Epidermal melanocyte (primary cell): ENCODE measurements at regions not wholly inside any gene's neighbourhood (a gene's known extent, or its start where the extent isn't known, plus 50 kb on each side); places are given as distances from the start of the nearest gene placed in this dataset.

ENCODE experiments used
- DNase-seq: peaks from one replicate; pipeline ENCODE4 v3.0.0; 2011; ENCODE audit warnings: low spot score; ENCODE audit not compliant: insufficient read length

DNA sequence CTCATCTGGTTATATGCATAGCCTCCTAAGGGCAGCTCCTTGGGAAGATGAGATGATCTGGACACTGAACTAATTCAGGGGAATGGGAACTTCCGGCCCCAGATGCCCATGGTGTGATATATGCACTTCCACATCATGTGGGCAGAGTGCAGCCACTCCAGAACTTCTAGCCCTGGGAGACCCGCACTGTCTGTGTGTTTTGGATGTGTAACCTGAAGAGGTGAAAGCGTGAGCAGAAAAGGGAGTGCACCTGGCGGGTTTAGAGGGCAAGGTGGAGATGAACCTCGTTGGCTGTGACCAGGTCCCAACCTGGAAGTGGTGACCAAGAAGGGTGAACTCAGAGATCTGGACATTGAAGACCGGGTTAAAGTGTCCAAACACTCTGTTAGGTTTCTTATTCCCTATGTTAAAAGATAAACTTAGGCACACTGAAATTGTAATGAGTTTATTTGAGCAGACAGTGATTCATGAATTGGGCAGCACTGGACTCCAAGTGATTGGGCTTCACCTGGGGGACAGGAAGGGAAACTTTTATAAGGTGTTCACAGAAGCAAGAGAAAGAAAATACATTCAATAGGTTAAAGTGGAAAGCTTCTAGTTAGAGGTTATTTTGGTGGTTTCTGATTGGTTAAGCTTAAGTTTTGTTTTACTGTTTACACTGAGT is 296.2 kb upstream of the SKOR2 start:
- DNase-seq: no peak

DNA sequence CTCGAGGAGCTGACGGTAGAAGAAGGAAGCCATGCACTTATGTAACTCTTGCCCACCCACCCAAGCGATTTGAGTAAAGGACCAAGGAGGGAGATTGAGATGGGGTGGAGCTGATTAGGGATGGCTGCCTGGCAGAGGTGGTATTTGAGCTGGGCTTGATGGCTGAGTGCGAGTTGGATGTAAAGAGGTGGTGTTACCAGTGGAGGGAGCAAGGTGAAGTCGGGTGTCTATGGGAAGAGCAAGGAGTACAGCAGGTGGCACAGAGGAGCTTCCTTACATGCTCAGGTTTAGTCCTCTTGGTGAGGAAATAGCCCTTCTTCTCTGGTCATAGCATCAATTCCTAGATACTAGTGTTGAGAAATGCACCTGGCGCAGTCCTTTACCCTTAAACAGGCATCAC is 294.2 kb upstream of the SKOR2 start:
- no peak for DNase-seq

DNA sequence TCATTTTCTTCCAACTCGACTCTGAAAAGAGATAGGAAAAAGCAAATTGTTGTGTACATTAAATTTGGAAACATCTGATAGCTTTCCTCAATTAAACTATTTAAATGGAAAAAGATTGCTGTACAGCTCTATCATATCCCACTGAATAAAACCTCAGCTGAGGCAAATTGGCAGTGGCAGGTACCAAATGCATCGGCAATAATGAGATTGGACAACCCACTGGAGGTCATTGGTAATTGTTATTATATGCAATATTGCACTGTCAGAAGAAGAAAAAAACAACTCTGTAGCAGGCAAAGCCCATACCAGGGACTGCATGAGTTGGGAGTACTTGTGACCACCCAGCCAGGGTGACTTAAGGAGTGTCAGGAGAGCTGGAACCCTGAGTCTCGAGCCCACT is 291.6 kb upstream of the SKOR2 start:
- DNase-seq: no peak

DNA sequence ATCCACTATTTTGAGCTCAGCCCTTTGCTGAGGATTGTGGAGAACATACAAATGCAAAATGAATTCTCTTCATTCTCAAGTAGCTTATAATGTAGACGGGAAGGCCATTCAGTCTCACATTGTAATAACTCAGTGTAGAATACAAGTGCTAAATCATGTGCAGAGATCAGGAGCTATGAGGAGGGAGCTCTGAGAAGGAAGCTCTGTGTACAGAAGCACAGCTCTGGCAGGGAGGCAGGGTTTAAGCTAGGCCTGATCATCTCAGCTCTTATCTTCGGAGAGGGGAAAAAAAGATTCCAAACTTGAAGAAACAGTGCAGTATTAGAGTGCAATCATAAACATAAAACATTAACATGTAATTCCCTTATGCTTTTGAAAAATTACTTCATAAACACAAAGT is 291.1 kb upstream of the SKOR2 start:
- DNase-seq: no peak

DNA sequence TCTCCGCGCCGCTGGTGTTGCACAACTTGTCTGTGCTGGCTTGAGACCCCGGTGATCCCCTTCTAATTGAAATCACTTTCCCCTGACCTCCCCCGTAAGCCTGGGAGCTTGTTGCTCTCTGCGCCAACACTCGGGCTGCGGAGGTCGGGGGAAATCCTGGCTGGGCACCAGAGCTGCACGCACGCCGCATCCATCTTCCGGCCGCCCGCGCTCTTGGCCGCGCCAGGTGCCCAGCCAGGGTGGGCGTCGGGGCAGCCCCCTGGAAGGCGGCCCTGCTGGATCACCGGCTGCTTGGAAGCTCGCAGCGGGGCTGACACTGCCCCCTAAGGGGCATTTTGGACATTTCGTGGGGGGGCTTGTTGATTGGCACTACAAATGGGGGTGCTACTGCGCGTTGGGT is 280.3 kb upstream of the SKOR2 start:
- no peak for DNase-seq

DNA sequence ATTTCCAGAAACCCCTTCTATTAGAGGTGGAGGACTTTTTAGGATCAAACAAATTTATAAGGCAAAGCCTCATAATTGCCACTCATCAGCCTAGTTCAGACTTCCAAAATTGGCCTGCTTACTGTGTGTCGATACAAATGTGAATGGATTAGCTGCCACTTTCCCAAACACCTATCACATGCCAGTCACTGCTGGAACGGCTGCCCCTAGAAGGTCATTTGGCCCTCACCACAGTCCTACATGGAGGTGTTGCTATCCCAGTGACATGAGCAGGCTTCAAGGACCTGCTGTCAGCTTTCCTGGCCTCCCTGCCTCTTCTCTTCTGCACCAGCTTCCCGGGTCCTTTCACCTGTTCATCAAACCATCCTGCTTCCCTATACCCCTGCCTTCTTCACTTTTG is 279.2 kb upstream of the SKOR2 start:
- no peak for DNase-seq

DNA sequence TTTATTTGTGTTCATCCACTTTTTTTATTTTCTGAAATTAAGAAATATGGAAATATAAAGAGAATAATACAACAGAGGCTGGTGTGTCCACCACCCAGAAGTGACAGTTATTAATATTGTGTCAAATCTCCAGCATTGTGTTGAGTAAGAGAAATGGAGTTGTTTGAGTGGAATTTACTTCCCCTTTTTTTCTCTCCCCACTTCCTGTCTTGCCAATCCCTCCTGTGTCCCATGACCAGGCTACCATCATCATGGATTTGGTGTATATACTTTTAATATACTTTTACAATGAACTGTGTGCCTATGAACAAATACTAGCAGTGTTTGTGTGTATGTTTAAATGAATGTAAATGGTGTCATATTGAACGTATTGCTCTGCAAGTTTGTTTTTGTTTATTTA is 276.9 kb upstream of the SKOR2 start:
- DNase-seq: no peak

DNA sequence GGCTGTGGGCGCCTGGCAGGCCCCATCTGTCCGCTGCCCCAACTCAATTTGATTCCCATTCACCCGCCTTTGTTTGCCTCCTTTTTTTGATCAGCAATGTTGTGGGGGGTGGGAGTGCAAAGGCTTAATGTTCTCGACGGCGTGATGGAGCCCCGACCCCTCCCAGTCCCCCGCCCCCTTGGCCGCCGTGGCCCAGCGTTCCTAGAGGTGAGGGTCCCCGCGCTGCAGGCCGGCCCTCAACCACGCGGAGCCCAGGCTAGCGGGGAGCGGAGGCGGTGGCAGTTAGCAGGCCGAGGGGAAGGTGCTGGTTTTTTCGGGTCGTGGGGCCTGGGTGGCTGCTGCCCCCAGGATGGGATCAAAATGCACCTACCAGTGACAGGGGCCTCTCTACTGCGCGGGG is 274.7 kb upstream of the SKOR2 start:
- DNase-seq: no peak

DNA sequence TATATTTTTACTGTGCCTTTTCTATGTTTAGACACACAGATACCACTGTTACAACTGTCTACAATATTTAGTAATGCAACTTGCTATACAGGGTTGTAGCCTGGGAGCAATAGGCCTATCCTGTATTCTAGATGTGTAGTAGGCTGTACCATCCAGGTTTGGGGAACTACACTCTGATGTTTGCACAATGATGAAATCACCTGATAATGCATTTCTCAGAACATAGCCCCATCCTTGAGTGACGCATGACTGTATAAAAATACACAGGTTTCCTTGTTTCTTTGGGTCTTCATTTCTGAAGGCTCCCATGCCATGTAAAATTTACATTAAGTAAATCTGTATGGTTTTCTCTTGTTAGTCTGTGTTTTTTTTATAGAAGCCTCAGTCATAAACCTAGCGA is 270.9 kb upstream of the SKOR2 start:
- DNase-seq: no peak

DNA sequence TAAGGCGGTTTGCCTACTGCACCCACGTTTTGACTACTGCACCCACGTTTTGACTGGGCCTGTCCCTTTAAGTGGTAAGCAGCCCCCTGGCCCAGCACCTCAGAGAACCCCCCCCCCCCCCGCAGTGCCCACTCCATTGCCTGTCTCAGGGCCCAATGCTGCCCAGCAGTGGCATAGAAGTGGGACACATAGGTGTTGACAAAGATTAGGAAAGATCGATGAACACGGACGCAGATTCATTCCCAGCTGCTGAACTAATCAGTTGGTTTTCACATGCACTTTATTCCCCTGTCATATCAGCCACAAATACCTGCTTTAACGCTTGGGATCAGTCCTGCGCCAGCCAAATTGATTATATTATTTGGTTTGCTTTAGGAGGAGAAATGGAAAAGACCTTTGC is 268.8 kb upstream of the SKOR2 start:
- DNase-seq: no peak

DNA sequence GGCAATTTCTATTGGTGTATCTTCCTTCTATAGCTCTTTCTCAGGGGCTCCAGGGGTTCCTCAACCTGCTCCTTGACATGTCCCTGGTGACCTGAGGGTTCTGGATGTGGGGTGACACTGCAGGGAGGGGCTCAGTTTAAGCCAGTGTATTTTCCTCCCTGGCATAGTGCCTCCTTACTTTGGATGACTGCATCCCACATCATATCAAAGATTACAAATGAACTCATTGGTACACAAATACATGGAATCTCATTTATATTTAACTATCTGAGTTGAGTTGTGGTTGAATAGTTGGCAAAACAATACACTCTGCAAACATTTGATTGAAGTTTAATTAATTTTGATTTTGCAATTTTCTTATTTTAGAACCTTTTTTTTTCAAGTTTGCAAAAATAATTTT is 268.2 kb upstream of the SKOR2 start:
- DNase-seq: no peak

DNA sequence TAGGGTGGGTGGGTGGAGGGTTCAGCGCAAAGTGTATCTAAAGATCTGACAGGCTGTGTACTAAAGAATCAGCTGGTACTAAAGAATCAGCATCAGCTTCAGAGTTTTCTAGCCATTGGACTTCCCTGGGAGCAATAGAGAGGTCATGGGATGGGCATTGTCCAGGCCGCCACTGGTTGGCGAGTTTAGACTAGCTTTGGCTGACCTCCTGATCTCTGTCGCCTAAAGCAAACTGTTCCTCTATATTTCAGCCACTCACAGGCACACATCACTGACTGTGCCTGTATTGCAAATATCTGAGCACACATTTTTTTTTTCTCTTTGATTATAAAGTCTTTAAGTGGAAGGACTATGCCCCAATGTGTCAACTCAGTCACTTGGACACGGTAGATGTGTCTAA is 267.8 kb upstream of the SKOR2 start:
- DNase-seq: no peak

DNA sequence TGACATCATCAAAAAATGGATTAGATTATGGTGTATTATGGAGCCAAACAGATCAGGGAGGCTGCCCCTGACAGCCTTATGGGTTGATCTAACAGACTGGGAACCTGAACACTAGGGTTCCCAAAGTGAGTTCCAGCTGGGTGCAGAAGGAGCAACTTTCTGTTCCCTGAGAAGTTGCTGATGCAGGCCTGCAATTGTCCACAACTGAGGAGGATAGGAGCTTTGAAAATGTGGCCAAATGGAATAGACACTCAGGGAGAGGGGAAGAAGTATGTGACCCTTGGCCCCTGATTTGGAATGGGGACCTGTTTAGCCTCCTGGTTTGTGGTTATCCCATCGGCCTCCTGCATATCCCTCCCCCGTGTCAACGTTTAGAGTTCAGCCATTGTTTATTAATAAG is 262.2 kb upstream of the SKOR2 start:
- DNase-seq: no peak

DNA sequence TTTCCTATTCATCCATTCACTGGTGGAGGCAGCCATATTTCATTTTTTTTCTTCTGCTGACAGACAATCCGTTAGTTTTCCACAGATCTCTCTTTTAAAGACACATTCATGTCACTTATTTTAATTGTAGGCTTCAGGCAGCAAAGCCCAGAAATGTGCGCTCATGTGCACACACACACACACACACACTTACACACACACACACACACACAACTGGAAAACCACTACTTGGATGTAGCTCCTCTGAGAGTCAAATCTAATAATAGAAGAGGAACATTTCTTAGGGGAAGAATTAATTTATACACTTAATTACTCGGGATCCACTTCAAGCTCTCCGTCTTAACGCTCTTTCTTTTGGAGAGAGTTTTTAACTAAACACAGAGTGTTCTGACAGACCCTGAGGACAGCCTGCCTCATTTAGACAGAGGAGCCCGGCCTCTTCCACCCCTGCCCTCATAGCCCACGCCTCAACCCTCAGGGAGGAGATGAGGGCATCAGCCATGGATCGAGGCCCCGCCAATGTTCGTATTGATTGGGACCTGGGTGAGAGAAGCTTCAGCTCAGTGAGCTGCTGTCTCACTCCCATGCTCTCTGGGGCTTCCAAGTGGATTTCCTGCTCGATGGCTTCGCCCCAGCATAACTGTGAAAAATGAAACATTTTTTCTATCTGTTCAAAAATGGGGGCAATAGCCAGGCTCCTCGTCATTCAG is 261.4 kb upstream of the SKOR2 start:
- no peak for DNase-seq

DNA sequence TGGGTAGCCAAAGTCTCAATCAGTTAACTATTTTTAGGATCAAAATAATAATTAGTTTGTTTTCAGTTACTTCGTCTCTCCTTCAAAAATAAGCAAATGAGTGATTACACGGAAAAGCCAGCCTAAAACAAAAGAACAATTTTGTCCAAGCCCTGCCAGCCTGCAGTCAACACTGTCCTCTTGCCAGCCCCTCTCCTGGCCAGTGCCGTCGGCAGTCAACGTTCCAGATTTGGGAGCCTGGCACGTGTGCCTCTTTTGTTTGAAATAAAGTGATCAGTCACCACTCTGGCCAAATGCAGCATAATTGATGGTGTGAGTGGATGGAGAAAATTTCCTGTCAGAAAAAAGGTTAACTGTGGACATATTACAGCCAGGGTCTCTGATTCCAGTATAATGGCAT is 260.6 kb upstream of the SKOR2 start:
- no peak for DNase-seq

DNA sequence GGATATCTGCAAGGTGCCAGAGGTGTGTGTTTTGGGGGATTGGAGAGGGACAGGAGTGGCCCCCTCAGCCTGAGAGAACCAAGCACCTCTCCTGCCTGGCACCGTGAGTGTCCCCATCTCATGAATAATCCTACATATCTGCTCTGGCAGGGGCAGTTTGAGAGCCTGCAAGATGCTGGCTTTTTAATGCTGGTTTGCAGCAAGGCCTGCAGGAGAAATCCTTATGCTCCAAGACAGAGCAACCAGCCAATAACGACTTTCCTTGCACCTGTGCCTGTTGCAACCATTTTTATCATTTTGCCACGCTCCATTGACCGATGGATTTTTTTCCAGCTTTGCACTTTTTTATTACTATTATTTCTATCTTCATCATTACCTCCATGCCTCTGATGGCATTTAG is 259.4 kb upstream of the SKOR2 start:
- no peak for DNase-seq

DNA sequence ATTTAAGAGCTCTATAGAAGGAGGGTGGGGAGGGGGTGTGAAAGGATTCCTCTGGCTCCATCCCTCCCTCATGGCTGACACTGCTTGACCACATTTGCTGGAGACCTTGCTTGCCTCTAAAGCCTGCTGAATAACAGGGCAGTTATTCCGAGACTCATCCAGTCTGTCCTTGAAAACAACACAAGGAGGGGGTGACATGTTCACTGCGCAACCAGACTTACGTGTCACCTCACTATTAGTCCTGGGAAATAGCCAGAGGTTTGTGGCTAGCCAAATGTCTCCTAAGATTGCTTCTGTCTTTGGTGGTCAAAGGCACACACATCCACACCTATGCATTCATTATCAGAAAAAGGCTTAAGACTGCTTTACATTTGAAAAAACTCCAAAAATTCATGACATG is 256.2 kb upstream of the SKOR2 start:
- no peak for DNase-seq

DNA sequence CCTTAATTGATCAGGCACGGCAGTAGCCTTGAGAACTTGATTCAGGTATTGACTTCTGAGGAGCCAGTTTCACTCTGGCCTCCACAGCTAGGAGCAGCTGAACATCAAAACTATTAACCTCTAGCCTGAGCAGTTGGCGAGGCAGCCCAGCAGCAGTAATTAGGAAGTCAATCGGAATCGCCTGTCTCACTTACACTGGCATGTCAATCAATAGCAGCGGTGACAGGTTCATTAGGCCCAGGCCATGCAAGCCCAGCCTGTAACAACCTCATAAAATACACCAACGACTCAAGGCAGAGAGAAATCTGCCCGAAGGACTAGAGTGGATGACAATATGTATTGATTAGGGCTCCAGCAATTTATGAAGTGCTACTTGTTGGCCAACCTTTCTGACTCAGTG is 255.4 kb upstream of the SKOR2 start:
- DNase-seq: no peak

DNA sequence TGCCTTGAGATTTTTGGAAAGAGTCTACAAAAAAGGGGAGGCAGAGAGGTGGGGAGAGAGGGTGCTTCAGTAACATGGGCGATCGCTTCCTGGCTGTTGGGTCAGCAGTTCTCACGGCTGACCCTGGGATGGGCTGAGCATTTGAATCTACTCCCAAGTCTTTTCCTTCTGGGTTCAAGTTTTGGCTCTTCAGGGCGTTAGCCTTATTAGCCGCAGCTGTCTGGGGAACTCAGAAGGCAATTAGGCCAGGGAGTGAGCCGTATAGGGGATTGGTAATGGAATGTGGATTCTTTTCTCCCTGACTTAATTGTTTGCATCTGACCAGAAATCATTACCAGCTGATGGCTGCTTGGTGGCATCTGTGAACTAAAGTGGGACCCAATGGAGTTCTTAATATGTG is 250.5 kb upstream of the SKOR2 start:
- no peak for DNase-seq

DNA sequence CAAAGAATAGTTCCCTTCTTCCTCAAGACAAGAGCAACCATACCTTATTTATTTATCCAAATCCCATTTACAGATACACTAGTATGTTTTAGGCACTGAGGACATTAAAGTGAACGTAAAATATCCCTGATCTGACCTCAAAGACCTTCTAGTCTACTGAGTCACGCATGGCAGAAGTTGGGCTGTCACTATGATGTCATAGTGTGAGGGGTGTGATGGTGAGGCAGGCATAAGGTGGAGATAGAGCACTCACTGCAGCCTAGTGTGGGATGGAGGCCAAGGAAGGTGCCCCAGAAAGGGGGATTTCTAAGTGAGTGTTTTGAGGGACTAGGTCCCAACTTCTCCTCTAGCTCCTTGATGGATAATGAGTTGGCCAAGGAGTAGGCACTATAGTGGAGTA is 249.5 kb upstream of the SKOR2 start:
- DNase-seq: no peak

DNA sequence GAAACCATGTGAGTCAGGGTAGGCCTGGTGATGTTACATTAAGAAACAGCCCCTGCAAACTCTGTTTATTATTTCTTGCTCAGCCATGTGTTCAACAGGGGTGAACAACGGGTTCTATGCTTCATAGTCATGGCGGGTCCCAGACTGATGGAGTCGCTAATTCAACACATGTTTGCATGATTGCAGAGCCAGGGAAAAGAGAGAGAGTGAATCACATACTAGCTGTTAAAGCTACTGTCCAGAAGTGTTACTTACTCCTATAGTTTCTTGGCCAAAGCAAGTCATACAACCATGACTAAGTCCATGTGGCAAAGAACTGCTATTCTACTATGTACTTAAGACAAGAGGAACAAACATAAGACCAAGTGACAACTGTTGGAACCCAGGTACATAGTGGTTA is 241.2 kb upstream of the SKOR2 start:
- DNase-seq: no peak

DNA sequence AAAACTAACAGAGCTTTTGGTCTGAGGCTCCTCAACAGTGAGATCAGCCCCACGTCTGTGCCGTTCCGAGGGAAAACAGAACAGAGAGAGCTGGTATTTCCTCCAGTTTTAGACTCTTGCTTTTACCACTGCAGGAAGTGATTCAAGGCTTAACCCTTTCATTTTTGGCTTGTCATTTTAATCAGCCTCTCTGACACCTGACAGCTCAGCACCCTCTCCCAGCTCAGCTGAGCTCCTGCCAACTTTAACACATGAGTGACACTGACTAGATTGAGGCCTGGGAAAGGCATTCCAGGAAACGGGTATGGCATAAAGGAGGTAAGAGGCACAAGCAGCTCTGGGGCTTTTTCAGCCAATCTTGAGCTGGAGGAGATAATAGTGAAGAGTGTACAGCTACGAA is 239.4 kb upstream of the SKOR2 start:
- DNase-seq: no peak

DNA sequence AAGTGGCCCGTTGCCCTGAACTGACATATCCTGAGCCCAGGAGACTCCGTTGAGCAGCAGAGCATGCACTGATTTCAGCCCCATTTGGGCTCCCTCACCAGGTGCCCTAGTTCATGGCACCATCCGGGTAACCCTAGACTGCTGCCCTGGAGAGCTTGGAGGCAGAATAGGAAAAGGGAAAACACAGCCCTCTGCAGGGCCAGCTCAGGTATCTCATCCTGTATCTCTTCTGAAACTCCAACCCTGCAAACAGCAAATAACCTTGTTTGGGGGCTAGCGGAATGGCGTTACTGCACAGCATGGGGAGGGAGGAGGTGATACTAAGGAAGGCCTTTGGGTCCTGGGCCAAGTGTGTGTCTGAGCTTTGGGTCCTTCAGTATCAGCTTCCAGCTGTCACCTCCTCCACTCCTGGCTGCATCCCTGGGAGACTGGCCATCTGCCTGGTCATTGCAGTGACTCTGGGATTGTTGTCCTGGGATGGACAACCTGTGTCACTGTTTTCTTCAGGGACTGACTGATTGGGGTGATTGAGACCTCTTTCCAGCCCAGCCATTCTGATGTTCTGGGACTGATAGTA is 233.8 kb upstream of the SKOR2 start:
- DNase-seq: no peak
